ENCODE measurements at regions not wholly inside any gene's neighbourhood (a gene's known extent, or its start where the extent isn't known, plus 50 kb on each side); places are given as distances from the start of the nearest gene placed in this dataset.

DNA sequence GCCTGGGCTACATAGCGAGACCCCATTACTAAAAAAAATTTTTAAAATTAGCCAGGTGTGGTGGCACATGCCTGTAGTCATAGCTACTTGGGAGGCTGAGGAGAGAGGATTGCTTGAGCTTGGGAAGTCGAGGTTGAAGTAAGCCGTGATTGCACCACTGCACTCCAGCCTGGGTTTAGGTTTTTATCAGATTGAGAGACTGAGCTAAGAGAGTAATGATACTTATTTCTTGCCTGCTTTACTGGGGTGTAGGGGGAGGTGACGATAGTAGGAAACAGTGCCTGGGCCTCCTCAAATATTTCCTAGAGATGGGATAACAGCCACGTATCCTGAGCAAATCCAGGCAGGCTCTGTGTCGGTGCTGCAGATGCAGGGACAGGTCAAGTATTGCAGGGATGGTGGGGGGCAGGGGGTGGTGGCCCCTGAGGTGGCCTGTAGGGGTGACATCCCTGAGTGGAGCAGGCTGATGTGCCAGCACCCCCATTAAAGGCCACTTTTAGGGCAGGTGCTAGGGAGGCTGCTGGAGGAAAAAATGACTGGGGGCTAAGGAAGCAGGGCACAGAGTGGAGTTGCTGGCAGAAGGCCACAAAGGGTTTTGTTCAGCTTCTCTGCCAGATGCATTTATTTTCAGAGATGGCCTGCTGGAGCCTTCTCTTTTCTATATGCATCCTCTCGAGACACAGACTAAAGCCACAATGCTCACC, 130.5 kb downstream of the RHOU start:
- Mint-ChIP-seq H3K36me3 (ENCODE audit: low read depth, unreplicated experiment) (no peaks in the 10 kb centered on the region), H3K27ac (ENCODE audit: unreplicated experiment) (no peak overlapping the region), H3K4me3 (ENCODE audit: unreplicated experiment) (no peak overlapping the region), H3K27me3 (ENCODE audit: unreplicated experiment) (peaks cover 6% of the 10 kb centered on the region), H3K9me3 (ENCODE audit: unreplicated experiment) (no peaks in the 10 kb centered on the region), H3K4me1 (ENCODE audit: unreplicated experiment) (peaks cover 15% of the 10 kb centered on the region)
- TF ChIP-seq, protein P1, sequence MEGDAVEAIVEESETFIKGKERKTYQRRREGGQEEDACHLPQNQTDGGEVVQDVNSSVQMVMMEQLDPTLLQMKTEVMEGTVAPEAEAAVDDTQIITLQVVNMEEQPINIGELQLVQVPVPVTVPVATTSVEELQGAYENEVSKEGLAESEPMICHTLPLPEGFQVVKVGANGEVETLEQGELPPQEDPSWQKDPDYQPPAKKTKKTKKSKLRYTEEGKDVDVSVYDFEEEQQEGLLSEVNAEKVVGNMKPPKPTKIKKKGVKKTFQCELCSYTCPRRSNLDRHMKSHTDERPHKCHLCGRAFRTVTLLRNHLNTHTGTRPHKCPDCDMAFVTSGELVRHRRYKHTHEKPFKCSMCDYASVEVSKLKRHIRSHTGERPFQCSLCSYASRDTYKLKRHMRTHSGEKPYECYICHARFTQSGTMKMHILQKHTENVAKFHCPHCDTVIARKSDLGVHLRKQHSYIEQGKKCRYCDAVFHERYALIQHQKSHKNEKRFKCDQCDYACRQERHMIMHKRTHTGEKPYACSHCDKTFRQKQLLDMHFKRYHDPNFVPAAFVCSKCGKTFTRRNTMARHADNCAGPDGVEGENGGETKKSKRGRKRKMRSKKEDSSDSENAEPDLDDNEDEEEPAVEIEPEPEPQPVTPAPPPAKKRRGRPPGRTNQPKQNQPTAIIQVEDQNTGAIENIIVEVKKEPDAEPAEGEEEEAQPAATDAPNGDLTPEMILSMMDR (IDR thresholded peaks at IDR 0.05; ENCODE audit: unreplicated experiment): no peak
- DNase-seq (ENCODE audit: low spot score): no peak

DNA sequence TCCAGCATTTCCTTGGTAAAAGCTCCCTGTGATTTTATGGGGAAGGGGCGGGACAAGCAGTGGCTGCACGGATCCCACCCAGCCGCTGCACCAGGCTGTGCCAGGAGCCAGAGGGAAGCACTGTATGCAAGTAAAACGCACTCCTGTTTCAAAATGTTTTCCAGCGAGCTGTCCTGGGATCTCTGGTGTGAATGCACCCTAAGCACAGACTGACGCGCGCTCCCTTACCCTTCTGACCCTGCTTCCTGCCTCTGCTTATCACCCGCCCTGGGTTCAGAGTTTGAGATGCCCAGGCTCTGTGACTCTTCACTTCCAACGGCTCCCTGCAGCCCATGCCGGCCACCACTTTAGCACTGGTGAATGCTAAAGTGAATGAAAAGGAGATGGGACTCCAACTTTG, 131.2 kb downstream of the RHOU start:
- no peaks in the 10 kb centered on the region for H3K36me3 Mint-ChIP-seq (ENCODE audit: low read depth, unreplicated experiment)
- no peak for DNase-seq (ENCODE audit: low spot score)
- no peak overlapping the region for H3K27ac Mint-ChIP-seq (ENCODE audit: unreplicated experiment)
- H3K9me3 Mint-ChIP-seq (ENCODE audit: unreplicated experiment): no peaks in the 10 kb centered on the region
- TF ChIP-seq, protein P1 (IDR thresholded peaks at IDR 0.05; ENCODE audit: unreplicated experiment): no peak
- H3K4me1 Mint-ChIP-seq (ENCODE audit: unreplicated experiment): peaks cover 17% of the 10 kb centered on the region
- no peak overlapping the region for H3K4me3 Mint-ChIP-seq (ENCODE audit: unreplicated experiment)
- peaks cover 6% of the 10 kb centered on the region for H3K27me3 Mint-ChIP-seq (ENCODE audit: unreplicated experiment)

DNA sequence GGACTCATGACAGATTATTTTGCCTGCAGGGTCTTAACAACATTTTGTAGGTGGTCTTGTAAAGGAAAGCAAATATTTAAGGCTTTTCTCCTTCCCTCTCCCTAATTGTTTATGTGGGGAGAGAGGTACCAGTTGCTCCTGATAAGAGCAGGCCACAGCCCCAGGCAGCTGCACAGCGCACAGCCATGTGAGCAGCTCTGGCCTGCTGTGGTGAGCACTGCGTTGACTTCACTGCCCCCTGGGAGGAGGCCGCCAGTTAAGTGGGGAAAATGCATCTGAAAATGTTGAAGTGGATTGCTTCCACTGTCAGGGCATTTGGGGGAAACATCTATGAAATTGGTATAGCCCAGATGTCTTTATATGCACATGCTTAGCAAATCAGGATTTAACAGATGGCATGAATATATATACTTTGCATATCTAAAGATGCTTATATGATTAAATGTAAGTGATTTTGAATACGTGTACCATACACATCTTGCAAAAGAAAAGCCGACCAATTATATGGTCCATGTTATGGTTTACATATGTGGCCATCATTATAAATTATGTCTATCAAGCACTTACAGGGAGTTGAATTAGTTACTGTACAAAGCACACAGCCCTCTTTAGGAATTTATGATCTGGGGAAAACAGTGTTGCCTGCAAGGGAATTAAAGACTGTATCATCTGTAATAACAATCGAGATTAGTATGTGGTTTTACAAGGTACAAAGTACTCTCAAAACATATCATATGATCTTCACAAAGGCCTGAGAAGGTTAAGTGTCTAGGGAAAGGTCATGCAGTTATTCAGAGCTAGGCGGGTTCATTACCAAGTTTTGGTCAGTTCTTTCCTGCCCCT, 132.1 kb downstream of the RHOU start:
- Mint-ChIP-seq H3K27ac (ENCODE audit: unreplicated experiment) (no peak overlapping the region), H3K27me3 (ENCODE audit: unreplicated experiment) (peaks cover 6% of the 10 kb centered on the region)
- DNase-seq (ENCODE audit: low spot score): no peak

DNA sequence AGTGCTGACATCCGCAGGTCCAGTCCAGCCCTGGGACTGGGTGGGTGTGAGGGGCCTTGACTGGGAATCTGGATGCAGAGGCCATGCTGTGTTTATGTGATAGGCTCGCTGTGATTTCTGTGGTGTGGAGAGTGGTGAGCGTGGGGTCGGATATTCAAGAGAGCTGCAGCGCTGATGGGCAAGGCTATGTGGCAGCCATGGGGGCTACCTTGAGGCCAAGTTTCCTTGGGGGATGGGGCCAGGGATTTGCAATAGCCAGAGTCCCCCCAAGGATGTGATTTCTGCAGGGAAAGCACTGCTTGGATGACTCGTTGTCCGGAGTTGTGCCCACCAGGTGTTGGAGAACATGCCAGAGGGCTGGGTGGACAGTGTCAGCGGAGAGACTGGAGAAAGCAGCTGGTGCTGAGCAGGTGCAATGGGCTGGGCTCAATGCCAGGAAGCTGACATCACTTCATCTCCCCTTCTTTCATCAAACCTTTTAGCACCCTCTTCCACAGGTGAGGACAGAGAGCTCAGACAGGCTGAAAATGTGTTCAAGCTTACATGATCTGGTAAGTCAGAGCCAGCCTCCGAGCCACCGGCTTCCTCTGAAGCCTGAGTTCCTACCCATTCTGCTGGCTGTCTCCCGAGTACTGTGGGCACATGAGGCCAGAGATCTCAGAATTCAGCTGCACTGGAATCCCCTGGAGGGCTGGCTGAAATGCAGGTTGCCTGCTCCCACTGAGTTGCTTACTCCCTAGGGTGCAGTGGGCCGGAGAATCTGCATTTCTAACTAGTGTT, 132.9 kb downstream of the RHOU start:
- Mint-ChIP-seq H3K27ac (ENCODE audit: unreplicated experiment) (no peak overlapping the region), H3K4me3 (ENCODE audit: unreplicated experiment) (no peak overlapping the region)

More for the DNA sequence above, 132.1 kb downstream of the RHOU start:
- TF ChIP-seq, protein P1 (IDR thresholded peaks at IDR 0.05; ENCODE audit: unreplicated experiment): no peak
- peaks cover 24% of the 10 kb centered on the region for H3K4me1 Mint-ChIP-seq (ENCODE audit: unreplicated experiment)
- no peaks in the 10 kb centered on the region for H3K9me3 Mint-ChIP-seq (ENCODE audit: unreplicated experiment)
- no peak overlapping the region for H3K4me3 Mint-ChIP-seq (ENCODE audit: unreplicated experiment)
- H3K36me3 Mint-ChIP-seq (ENCODE audit: low read depth, unreplicated experiment): no peaks in the 10 kb centered on the region

More for the DNA sequence above, 132.9 kb downstream of the RHOU start:
- peaks cover 21% of the 10 kb centered on the region for H3K4me1 Mint-ChIP-seq (ENCODE audit: unreplicated experiment)
- no peak for DNase-seq (ENCODE audit: low spot score)
- TF ChIP-seq, protein P1 (IDR thresholded peaks at IDR 0.05; ENCODE audit: unreplicated experiment): no peak
- H3K27me3 Mint-ChIP-seq (ENCODE audit: unreplicated experiment): peaks cover 6% of the 10 kb centered on the region
- no peaks in the 10 kb centered on the region for H3K36me3 Mint-ChIP-seq (ENCODE audit: low read depth, unreplicated experiment)
- no peaks in the 10 kb centered on the region for H3K9me3 Mint-ChIP-seq (ENCODE audit: unreplicated experiment)

All from endothelial cell (in vitro differentiated cells).